ENCODE measurements at regions not wholly inside any gene's neighbourhood (a gene's known extent, or its start where the extent isn't known, plus 50 kb on each side); places are given as distances from the start of the nearest gene placed in this dataset.

GRCh38 chr4:145320294-145320693, 139.9 kb upstream of the OTUD4 start:
- no peak for TF ChIP-seq CTCF (IDR thresholded peaks at IDR 0.05)
- no peaks in the 10 kb centered on the region for H3K36me3 ChIP-seq (ENCODE audit: insufficient read depth in 1 of 2, low read depth in 1 of 2)
- no peaks in the 10 kb centered on the region for H3K27me3 ChIP-seq (ENCODE audit: insufficient read depth in 3 of 3, low read length in 2 of 3)
- 44 to 59% (median 53%) methylated on average over 5 of the region's 5 CpGs for WGBS, 3 donors
- intact Hi-C loops (cut with DNase I) = no loop called here
- H3K27ac ChIP-seq = no peak overlapping the region
- no peaks in the 10 kb centered on the region for H3K4me1 ChIP-seq
- H3K9me3 ChIP-seq = no peaks in the 10 kb centered on the region
- no peak overlapping the region for H3K4me3 ChIP-seq
- DNase-seq = no peak
- no peak for ATAC-seq

- 75 to 78% (median 76%) methylated on average over 2 of the region's 2 CpGs for WGBS, 3 donors
- no peaks in the 10 kb centered on the region for H3K36me3 ChIP-seq (ENCODE audit: insufficient read depth in 1 of 2, low read depth in 1 of 2)
- no peaks in the 10 kb centered on the region for H3K9me3 ChIP-seq
- no peak for ATAC-seq
- no peak overlapping the region for H3K27ac ChIP-seq
- intact Hi-C loops (cut with DNase I) = no loop called here
- H3K4me3 ChIP-seq = no peak overlapping the region
- DNase-seq = no peak
- no peaks in the 10 kb centered on the region for H3K27me3 ChIP-seq (ENCODE audit: insufficient read depth in 3 of 3, low read length in 2 of 3)
- no peaks in the 10 kb centered on the region for H3K4me1 ChIP-seq
- TF ChIP-seq CTCF (IDR thresholded peaks at IDR 0.05) = no peak
Measured at GRCh38 chr4:145319751-145320150, 139.4 kb upstream of the OTUD4 start.

GRCh38 chr4:145316897-145317574, 136.6 kb upstream of the OTUD4 start:
- peaks cover 4% of the 10 kb centered on the region for H3K9me3 ChIP-seq
- TF ChIP-seq CTCF (IDR thresholded peaks at IDR 0.05) = no peak
- no peaks in the 10 kb centered on the region for H3K36me3 ChIP-seq (ENCODE audit: insufficient read depth in 1 of 2, low read depth in 1 of 2)
- intact Hi-C loops (cut with DNase I) = no loop called here
- H3K4me3 ChIP-seq = no peak overlapping the region
- no peaks in the 10 kb centered on the region for H3K4me1 ChIP-seq
- 84 to 90% (median 89%) methylated on average over 2 of the region's 2 CpGs for WGBS, 3 donors
- DNase-seq (no peak), ATAC-seq (no peak)
- no peak overlapping the region for H3K27ac ChIP-seq
- no peaks in the 10 kb centered on the region for H3K27me3 ChIP-seq (ENCODE audit: insufficient read depth in 3 of 3, low read length in 2 of 3)

- H3K4me1 ChIP-seq = no peaks in the 10 kb centered on the region
- H3K4me3 ChIP-seq = no peak overlapping the region
- TF ChIP-seq CTCF (IDR thresholded peaks at IDR 0.05) = no peak
- ATAC-seq (no peak), DNase-seq (no peak)
- peaks cover 4% of the 10 kb centered on the region for H3K9me3 ChIP-seq
- intact Hi-C loops (cut with DNase I) = no loop called here
- H3K36me3 ChIP-seq (ENCODE audit: insufficient read depth in 1 of 2, low read depth in 1 of 2) = no peaks in the 10 kb centered on the region
- H3K27me3 ChIP-seq (ENCODE audit: insufficient read depth in 3 of 3, low read length in 2 of 3) = no peaks in the 10 kb centered on the region
- no peak overlapping the region for H3K27ac ChIP-seq
Measured at GRCh38 chr4:145315811-145316225, 135.4 kb upstream of the OTUD4 start.

GRCh38 chr4:145308598-145308997, 128.2 kb upstream of the OTUD4 start:
- Histone ChIP-seq H3K4me3 (no peak overlapping the region), H3K4me1 (no peaks in the 10 kb centered on the region), H3K9me3 (no peaks in the 10 kb centered on the region), H3K27ac (no peak overlapping the region), H3K36me3 (ENCODE audit: insufficient read depth in 1 of 2, low read depth in 1 of 2) (no peaks in the 10 kb centered on the region), H3K27me3 (ENCODE audit: insufficient read depth in 3 of 3, low read length in 2 of 3) (no peaks in the 10 kb centered on the region)
- TF ChIP-seq CTCF (IDR thresholded peaks at IDR 0.05) = no peak
- 54 to 63% (median 60%) methylated on average over 3 of the region's 3 CpGs for WGBS, 3 donors
- DNase-seq = no peak
- no peak for ATAC-seq
- intact Hi-C loops (cut with DNase I) = no loop called here

Data from psoas muscle (tissue), 7 donors.